HG03442 (cell line): ENCODE measurements at regions not wholly inside any gene's neighbourhood (a gene's known extent, or its start where the extent isn't known, plus 50 kb on each side); places are given as distances from the start of the nearest gene placed in this dataset.

Source experiments
- ATAC-seq: cut with Tn5 transposase; IDR thresholded peaks from one replicate; pipeline ENCODE4 v1.9.1; 2021; ENCODE audit warnings: mild to moderate bottlenecking, moderate library complexity; ENCODE audit not compliant: unreplicated experiment

DNA sequence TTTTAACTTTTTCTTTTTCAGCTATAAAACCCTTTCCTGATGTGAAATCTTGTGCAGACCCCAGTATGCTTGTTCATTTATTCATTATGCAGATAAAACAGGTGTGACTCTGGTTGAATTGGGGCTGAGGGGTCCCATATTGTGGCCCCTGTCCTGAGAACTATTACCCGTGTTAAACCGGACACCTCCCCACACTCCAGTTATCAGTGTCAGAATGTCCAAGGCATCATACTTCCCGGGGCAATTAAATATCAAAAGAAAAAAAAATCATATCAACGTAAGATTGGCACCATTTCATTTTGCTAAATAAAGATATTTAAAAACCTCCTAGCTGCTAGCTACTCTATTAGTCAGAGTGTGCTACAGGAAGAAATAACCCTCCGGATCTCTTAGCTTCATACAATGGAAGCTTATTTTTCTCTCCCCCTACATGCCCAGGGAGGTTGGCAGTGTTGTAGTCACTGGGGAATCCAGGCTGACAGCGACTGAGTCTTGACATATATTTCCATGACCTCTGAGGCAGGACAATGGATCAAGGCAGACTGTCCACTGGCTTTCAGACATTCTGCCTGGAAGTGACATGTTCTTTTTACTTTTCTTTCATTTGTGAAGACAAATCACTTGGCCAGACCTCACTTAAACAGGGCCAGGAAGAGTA is 170.0 kb downstream of the SEC61B start:
- ATAC-seq, result no peak

DNA sequence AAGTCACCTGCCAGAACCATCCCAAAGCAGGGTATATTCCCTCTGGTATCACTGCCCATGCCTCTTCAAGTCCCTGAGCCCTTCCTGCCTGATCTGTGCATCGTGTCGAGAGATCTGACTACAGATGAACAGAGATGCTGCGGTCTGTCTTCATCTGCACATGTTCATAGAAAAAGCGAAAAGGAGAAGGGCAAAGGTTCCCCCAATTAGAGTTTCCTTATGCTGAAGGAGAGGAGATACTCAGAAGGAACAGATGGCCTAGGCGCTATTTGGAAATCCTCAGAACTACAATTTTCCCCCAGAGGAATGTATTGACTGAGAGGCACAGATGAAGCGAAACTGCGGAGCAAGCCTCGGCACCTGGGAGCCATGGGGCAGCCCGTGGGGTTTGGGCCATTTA is 170.9 kb downstream of the SEC61B start:
- ATAC-seq, result no peak

DNA sequence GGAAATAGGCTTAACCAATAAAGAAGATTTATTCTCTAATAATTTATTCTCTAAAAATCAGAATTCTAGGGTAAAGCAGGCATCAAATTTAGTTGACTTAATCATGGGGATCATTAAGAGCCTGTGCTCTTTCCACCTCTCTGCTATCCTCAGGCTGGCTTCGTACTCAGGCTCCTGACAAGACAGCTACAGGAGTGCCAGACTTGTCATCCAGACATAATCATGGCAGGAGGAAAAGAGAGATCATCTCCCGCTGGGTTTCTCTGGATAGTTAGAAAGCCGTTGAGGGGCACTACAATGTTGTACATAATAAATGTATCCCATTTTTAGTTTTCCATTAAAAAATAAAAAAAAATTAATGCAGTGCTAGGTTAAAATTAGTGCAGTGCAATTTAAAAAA is 171.9 kb downstream of the SEC61B start:
- ATAC-seq, result no peak

DNA sequence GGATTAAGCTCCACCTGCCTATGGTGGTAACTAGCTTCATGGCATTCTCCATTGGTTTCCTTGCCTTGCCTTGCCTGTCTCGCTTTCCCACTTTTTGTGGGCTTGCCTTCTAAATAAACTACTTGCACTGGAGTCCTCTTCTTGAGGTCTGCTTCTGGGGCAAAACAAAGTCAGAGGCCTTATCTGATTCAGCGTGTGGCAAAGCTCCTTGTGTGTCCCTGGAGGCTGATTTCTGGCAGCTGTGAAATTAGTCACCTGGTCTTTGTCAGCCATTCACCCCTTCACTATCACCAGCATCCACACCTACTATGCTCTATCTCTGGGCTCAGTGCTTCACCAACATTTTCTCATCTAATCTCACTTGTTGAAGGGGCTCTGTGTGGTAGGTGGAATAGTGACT is 176.2 kb downstream of the SEC61B start:
- ATAC-seq, result no peak

DNA sequence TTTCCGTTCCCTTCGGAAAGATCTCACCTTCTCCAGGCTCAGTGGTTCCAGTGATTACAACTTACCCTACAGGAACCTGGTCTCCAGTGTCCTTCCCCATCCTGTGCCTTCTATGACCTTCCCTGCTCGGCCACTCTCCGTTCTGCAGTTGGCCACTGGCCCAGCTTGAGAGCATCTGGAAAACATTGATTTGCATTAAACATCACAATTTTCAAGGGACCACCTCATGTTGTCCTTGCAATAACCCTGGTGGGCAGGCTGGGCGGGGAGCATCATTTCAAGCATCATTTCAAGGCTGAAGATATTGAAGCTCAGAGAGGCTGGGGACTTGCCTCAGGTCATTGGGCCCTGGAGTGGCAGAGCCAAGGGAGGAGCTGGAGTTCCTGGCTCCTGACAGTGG is 177.4 kb downstream of the SEC61B start:
- ATAC-seq, result no peak

DNA sequence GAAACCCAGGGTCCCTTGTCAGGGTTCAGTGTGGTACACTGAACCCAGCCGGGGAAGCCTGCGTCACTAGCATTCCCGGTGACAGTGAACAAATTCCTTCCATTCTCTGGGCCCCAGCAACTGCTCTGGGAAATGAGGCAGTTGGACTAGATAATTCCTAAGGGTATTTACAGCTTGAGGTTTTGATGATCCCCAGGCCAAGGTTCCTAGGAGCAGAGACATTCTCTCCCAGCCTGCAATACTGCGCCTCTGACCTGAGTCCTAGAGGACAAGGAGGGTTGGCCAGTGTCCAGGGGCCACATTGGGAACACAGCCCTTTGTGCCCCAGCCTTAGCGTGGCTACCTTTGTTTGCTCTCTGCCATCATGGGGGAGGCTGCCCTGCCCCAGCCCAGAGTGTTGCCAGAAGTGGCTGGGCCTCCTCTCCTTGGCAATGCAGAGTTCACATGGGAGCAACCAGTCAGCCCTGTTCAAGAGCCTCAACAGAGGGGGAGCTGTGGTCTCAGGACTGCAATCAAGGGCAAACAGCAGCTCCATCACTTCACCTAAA is 178.2 kb downstream of the SEC61B start:
- no peak for ATAC-seq

DNA sequence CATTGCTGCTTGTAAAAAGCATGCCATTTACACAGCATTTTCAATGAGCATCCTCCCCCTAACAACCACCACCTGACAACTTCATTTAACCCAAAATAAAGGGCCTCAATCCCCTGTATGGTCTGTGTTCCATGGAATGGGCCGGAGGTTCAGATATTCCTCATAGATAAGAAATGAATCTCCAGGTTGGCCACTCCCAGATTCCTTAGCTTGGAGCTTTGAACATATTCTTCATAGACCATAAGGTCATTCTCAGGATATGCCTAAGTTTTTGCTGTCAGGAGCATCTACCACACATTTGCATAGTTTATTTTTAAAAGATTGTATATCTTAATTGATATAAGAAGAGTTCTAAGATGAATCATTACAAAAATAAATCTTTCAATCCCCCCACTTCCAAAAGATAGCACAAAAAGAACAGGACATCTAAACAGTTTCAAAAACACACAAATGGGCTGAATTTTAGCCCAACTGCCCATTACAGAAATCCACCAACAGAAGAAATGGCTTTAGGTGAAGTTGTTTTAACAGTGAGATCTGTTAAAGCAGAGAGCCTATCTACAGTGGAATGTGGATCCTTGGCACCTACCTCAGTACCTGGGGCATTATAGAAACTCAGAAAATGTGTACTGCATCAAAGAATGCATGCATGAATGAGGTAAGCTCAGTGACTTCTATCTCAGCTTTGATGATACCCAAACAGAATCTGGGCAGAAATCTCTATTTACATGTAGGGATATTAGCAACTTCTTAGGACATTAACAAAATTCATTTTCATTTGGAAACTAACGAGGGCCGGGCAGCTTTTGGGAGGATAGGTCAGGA is 179.8 kb downstream of the SEC61B start:
- no peak for ATAC-seq

DNA sequence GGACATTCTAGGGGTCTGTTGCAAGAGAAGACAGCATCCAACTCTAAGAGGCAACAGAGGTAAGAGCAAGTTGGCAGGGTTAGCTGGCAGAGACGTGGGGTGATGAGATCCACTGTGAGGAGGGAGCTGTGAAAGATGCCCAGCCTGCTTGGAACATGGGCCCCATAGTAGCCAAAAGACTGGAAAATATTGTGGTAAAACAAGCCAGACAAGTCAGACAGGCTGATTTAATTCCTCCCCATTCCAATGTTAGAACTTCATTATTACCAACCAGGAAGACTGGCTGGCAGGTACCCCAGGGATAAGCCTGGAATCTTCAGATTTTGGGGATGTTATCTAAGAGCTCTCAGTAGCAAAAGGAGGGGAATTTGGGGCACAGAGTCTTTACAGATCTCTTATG is 181.3 kb downstream of the SEC61B start:
- no peak for ATAC-seq

DNA sequence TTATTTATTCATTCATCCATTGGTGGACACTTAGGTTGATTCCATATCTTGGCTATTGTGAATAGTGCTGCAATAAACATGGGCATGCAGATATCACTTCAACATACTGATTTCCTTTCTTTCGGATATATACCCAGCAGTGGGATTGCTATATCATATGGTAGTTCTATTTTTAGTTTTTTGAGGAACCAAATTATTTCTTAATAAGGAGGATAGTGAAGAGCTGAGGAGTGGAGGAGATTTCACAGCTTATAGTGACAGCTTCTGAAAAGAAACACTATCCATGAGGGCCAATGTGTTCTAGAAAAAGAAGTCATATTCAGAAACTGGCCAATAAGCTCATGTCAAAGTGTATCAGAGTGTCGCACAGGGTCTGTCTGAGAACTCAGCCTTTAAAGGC is 183.3 kb downstream of the SEC61B start:
- no peak for ATAC-seq

DNA sequence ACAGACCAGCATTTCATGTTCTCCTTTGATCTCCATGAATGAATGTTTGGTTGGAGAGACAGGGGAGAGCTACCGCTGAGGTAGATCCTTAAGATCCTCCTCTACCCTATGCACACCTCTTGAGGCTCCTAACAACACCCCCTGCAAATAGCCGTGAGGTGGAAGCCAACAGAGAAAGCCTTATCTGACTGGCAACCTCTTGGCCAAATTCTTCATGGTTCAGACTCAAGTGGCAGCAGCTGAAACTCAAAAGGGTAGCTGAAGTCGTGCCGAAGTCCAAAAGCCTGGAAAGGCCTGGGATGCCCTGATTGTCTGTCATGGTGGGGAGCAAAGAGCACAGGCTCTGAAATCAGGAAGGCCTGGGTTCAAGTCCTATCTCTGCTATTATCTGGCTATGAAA is 184.9 kb downstream of the SEC61B start:
- no peak for ATAC-seq

DNA sequence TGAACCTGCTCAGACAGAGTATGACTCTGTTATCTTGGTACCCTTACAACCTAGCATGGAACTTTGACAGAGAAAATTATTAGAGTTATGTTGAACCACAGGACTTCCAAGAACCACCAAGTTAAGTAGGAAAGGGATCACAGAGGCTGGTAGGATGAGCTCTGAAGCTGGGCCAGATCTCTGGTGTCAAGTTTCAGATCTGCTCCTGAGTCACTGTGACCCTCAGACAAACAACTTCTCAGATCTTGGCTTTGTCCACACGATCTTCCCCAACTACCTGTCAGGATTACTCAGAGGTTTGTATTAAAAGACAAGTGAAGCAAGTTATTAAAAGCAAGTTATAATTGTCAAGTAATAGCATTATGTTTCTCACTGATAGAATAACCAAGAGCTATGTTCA is 189.0 kb downstream of the SEC61B start:
- ATAC-seq, result no peak

DNA sequence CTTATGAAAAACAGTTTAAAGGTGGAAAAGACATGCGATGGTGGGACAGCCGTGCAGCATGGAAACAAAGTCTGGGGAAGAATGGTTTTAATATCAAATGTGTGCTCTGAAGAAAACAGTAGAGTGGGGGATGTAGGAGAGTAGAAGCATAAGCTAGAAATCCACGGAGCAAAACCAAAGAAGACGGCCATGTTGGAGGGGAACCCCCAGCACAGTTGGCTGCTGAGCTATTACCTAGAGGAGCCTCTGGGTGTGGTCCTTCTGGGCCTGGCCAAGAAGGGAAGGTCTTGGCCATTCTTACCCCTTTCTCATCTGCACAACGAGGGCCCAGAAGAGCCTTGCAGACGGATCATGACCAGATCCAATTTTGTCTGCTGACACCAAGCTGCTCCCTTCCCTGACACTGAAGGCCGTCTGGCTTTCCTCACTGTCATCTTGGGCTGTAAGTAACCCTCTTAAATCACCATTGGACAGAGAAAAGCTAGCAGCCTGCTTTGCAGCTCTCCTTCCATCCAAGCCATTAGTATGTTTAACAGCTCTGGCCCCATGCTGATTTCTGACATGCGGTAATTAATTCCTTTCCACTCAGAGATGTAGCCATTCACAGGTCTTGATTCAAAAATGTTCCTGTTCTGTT is 189.5 kb downstream of the SEC61B start:
- ATAC-seq, result no peak

DNA sequence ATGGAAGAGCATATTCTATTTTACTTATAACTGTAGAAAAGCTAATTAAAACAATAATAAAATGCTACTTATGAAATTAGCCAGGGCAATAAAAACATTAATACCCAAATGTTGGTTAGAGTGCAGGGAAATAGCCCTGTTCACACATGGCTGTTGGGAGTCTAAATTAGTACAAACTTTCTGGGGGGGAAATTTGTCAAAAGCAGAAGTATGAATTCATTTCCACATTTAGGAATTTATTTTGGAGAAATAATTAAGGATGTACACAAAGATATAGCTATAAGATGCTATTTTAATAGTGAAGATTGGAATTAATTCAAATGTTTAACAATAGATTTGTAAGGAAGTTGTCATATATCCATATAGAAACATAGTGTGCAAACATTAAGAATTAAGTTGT is 190.5 kb downstream of the SEC61B start:
- ATAC-seq, result no peak

DNA sequence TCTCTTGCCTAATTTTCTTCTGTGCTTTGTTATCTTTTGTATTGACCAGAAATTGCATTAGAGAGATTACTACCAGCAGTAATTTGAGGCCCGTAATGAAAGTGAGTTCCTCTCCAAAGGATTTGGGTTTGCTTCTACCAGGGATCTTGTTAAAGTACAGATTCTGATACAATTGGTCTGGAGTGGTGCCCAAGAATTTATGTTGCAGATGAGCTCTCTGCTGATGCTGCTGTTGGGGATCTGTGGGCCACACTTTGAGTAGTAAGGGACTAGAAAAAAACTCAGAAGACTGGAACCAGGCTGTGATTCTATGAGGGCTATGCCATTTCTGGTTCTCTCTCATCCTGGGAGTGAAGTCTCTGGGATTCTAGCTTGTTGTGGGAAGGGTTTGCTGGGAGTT is 192.2 kb downstream of the SEC61B start:
- no peak for ATAC-seq

DNA sequence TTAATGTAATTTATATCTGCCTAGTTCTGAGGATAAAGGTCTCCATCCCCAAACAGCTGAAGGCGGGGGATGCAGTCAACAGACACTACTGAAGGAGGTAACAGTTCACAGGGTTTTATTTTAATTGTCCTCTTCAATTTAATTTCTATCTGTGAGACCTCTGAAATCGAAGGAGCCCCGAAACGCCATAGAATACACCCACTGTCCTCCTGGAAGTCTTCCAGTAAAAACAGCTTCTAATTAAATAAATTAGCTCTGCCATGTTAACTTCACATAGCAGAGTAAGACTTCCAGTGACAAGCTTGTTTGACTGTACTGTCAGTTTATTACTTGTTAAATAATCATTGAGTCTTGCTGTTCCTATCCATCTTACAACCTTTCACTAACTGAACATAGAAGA is 193.5 kb downstream of the SEC61B start:
- ATAC-seq, result no peak

DNA sequence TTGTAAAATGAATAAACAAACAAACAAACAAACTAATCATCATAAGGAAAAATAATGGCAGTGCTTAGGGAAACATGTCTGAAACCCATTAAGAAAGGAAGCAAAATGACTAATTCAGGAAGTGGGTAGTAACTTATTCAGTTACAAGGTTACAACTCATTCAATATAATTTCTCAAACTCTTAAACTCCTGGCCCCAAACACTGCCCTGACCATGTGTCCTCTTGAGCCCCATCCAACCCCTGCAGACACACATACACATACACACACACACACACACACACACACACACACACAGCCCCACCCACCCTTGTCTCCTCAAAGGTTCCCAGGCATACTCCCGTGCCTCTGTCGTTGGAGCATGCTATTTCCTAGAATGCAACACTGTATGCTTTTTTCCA is 193.9 kb downstream of the SEC61B start:
- peak; percentile 63 for ATAC-seq

DNA sequence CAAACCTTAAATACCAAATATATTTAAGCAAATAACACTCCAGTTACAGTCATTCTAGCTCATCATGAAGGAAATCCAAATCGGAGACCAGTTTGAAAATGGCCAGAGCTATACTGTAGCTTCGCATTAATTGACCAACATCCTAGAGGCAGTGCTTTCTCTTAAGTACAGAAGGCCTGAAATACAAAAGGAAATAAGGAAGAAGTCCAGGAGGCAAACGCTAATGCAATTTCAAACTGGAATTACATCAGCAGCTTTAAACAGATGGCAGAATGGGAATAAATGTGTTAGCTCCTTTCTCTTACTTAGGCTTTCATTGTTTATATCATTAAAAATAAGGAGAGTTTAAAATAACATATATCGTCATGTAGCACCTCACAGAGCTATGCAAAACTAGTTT is 197.0 kb downstream of the SEC61B start:
- no peak for ATAC-seq

DNA sequence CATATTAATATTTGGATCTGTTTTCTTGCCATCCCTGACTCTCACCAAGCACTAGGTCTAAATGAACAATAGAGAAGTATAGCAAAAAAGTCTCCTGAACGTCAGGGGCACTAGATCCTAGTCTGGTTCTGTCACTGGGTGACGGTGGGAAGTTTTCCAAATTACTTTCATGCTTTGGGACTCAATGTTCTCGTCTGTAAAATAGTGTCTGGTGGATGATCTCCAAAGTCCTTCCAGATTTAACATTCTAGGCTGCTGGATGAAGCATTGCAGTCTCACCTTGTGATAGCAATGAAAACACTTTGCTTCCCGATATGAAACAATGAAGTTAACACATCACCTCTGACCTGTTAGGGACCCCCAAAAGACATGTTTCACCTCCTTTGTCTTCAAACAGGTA is 199.3 kb downstream of the SEC61B start:
- no peak for ATAC-seq

DNA sequence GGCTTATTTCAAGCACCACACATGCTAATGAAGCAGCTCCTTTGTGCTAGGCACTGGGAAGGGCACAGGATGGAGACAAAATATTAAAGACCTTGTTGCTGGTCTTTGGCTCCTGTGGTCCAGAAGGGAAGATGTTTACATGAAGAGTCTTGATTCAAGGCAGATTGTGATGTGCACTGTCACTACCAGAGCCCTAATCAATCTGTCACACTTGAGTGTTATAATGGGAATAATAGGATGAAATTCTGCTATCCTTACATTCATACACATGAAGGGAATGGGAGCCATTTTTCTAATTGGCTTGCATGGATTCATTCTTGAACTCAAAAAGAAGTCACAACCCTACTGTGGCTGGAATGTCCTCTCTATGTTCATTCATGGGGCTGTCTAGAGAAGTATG is 203.0 kb downstream of the SEC61B start:
- no peak for ATAC-seq

DNA sequence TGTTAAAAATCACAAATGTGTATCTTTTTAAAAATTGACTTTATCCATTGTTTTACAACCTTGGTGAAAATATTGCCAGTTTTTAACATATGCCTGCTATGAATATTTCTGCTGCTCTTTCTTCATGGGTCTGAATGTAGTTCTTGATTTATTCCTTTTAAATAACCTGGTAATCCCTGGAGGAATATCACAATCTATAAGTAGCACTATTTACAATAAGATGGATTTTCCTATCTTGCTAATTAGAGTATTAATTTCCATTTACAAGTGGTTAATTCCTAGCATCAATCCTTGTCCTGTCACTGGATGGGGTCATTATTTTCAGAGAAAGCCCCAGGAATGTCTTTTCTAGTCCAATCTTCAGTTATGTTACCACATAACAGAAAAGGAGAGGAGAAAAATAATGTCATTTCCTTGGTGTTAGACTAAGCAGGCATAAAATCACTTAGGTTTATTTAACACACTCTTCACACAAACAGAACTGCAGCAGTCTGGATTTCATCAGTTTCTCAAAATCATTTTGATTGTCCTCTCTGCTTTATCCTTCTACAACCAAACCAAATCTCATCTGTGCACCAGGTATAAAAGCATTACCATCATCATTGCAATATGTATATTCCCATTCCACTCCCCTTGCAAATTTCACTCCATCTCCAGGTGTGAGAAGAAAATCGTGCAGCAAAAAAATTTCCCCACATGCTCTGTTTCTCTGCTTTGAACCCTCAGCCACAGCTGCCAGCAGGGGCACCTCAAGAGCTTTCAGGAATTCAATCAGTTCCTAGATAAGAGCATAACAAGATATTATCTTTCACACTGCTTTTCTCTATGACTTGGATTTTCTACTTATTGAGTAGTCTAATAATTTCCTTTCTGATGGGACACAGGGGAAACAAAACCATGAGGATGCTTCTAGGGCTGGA is 204.1 kb downstream of the SEC61B start:
- no peak for ATAC-seq

DNA sequence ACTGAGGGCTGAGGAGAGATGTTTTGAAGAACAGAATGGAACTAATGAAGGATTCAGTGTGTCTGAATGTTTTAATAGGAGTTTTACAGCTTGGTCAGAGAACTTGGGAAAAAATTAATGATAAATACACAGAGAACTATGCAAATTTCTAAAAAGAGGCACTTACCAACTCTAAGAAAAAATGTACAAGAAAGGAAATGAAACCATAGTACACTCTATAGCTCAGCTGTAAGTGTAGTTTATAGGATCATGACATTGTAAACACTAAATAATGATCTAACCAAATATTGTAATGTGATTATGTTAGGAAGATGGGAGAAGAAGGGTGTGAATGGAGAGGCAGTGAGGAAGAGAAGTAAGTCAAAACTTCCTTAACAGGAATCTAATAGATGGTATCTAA is 205.2 kb downstream of the SEC61B start:
- no peak for ATAC-seq
